SH-SY5Y (cell line): ENCODE measurements at regions not wholly inside any gene's neighbourhood (a gene's known extent, or its start where the extent isn't known, plus 50 kb on each side); places are given as distances from the start of the nearest gene placed in this dataset.

Experiments
- GATA2 ChIP-seq: IDR thresholded peaks from 2 replicates; pipeline ENCODE4 v1.6.1; 2011; ENCODE audit warnings: mild to moderate bottlenecking, low read depth, low read length
- GATA3 ChIP-seq: IDR thresholded peaks from 2 replicates; pipeline ENCODE4 v1.6.1; 2011; ENCODE audit warnings: low read depth, mild to moderate bottlenecking, low read length, moderate library complexity

DNA sequence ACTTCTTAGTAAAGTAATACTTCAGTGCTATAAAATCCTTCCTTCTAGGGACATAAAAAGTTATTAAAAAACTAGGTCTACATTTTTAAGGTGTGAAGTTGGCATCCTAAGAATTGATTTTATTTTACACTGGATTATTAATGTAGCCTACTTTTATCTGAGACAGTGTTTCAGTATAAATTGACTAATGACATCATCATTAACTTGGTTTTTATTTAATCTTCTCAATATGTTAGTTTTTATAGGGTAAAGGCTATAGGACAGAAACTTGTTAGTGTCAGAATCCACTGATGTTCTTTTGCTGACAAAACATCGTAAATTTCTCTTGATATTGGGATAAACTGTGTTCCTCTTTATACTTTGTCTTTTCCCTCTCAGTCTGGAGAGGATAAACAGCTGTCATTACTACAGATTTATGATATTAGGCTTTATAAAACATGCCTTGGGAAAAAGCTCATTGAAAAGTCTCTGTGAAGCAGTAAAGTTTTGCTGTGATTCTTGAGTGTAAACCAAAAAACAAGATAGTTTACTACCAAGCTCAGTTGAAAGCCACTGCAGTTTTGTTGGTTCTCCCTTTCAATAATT is 569.9 kb downstream of the EPHA4 start:
- TF ChIP-seq GATA3 (no peak), GATA2 (no peak)
